ENCODE measurements at regions not wholly inside any gene's neighbourhood (a gene's known extent, or its start where the extent isn't known, plus 50 kb on each side); places are given as distances from the start of the nearest gene placed in this dataset.
"Not testable (repeated sequence)": the region's sequence is repeated elsewhere in the genome, so short reads cannot be mapped to it uniquely, and the experiment has no call there.

GRCh38 chr3:124149771-124150170, 157.8 kb upstream of the ROPN1 start:
- no peak for TF ChIP-seq CTCF (IDR thresholded peaks at IDR 0.05; ENCODE audit: control extremely low read depth, extremely low read depth, low read depth, missing control alignments)
- ChIA-PET POLR2A (no interaction called here), CTCF (interaction anchor here (1.5 kb wide), 1 partner anchor 70 kb away, joined by 3 read pairs; no protein-coding TSS in a partner anchor)
- no peak for DNase-seq (ENCODE audit: extremely low spot score)

GRCh38 chr3:124152891-124153290, 161.0 kb upstream of the ROPN1 start:
- CTCF ChIA-PET; POLR2A ChIA-PET; DNase-seq (ENCODE audit: extremely low spot score): not testable (repeated sequence)

- TF ChIP-seq CTCF (IDR thresholded peaks at IDR 0.05; ENCODE audit: control extremely low read depth, extremely low read depth, low read depth, missing control alignments), result no peak
- POLR2A ChIA-PET, result no interaction called here
- CTCF ChIA-PET, result interaction anchor here (1.0 kb wide), 1 partner anchor 22 kb away, joined by 3 read pairs; no protein-coding TSS in a partner anchor
- DNase-seq (ENCODE audit: extremely low spot score), result no peak
Observed at GRCh38 chr3:124156866-124157712, 165.2 kb upstream of the ROPN1 start.

GRCh38 chr3:124157748-124158147, 165.8 kb upstream of the ROPN1 start:
- DNase-seq (ENCODE audit: extremely low spot score), result no peak
- ChIA-PET CTCF (interaction anchor here (1.0 kb wide), 1 partner anchor 22 kb away, joined by 3 read pairs; no protein-coding TSS in a partner anchor), POLR2A (no interaction called here)
- no peak for TF ChIP-seq CTCF (IDR thresholded peaks at IDR 0.05; ENCODE audit: control extremely low read depth, extremely low read depth, low read depth, missing control alignments)

GRCh38 chr3:124158168-124158881, 166.4 kb upstream of the ROPN1 start:
- ChIA-PET POLR2A (no interaction called here), CTCF (interaction anchor here (1.0 kb wide), 2 partner anchors 21 to 25 kb away, joined by 3 read pairs; no protein-coding TSS in a partner anchor)
- no peak for TF ChIP-seq CTCF (IDR thresholded peaks at IDR 0.05; ENCODE audit: control extremely low read depth, extremely low read depth, low read depth, missing control alignments)
- no peak for DNase-seq (ENCODE audit: extremely low spot score)

- TF ChIP-seq CTCF (IDR thresholded peaks at IDR 0.05; ENCODE audit: control extremely low read depth, extremely low read depth, low read depth, missing control alignments), result no peak
- CTCF ChIA-PET, result no interaction called here
- POLR2A ChIA-PET, result no interaction called here
- DNase-seq (ENCODE audit: extremely low spot score), result no peak
Observed at GRCh38 chr3:124161448-124161847, 169.5 kb upstream of the ROPN1 start.

GRCh38 chr3:124163689-124164088, 171.8 kb upstream of the ROPN1 start:
- DNase-seq (ENCODE audit: extremely low spot score), result no peak
- TF ChIP-seq CTCF (IDR thresholded peaks at IDR 0.05; ENCODE audit: control extremely low read depth, extremely low read depth, low read depth, missing control alignments), result no peak
- POLR2A ChIA-PET, result no interaction called here
- CTCF ChIA-PET, result interaction anchor here (1.5 kb wide), 1 partner anchor 10 kb away, joined by 3 read pairs; no protein-coding TSS in a partner anchor

Data from GM10248 (cell line).